Fibroblast of mammary gland (primary cell): ENCODE measurements at regions not wholly inside any gene's neighbourhood (a gene's known extent, or its start where the extent isn't known, plus 50 kb on each side); places are given as distances from the start of the nearest gene placed in this dataset.
"Not testable (repeated sequence)": the region's sequence is repeated elsewhere in the genome, so short reads cannot be mapped to it uniquely, and the experiment has no call there.

Source experiments
- DNase-seq: peaks from one replicate; pipeline ENCODE4 v3.0.0-alpha.2; 2010; ENCODE audit warnings: low read depth
- H3K4me3 ChIP-seq: 2 replicates; pipeline ENCODE4 v1.5.1; 2011; ENCODE audit warnings: low read depth, mild to moderate bottlenecking, low read length, moderate library complexity; ENCODE audit not compliant: control insufficient read depth
- CTCF ChIP-seq: conservative IDR thresholded peaks from 2 replicates; pipeline ENCODE4 v1.5.1; 2011; ENCODE audit warnings: low read depth, low read length, inconsistent platforms; ENCODE audit not compliant: control insufficient read depth, insufficient read depth

DNA sequence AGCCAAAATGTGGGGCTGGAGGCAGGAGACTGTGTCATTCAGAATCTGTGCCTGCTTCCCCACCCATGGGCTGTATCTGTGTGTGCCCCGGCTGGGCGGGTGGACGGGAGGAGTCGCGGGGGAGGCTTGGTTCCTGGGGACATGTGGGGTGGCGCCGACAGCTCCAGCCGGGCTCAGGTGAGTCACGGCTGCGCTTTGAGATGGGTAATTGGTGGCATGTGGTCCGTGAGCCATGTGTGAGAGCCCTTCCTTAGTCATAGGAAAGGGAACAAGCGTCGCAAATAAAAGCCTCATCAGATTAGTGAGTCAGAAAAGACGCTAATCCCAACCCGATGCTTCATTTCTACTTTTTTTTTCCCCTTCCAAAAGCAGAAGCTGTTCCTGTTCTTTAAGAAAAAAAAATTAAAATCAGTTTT, 118.6 kb upstream of the ZNF536 start:
- no peak for TF ChIP-seq CTCF

GRCh38 chr19:30254158-30254557, 118.0 kb upstream of the ZNF536 start:
- no peak for TF ChIP-seq CTCF
- DNase-seq: no peak
- H3K4me3 ChIP-seq: no peak overlapping the region

More for the DNA sequence above, 118.6 kb upstream of the ZNF536 start:
- no peak overlapping the region for H3K4me3 ChIP-seq
- DNase-seq: peak; percentile 5

GRCh38 chr19:30254789-30255188, 117.4 kb upstream of the ZNF536 start:
- no peak for DNase-seq
- no peak for TF ChIP-seq CTCF
- H3K4me3 ChIP-seq: no peak overlapping the region

DNA sequence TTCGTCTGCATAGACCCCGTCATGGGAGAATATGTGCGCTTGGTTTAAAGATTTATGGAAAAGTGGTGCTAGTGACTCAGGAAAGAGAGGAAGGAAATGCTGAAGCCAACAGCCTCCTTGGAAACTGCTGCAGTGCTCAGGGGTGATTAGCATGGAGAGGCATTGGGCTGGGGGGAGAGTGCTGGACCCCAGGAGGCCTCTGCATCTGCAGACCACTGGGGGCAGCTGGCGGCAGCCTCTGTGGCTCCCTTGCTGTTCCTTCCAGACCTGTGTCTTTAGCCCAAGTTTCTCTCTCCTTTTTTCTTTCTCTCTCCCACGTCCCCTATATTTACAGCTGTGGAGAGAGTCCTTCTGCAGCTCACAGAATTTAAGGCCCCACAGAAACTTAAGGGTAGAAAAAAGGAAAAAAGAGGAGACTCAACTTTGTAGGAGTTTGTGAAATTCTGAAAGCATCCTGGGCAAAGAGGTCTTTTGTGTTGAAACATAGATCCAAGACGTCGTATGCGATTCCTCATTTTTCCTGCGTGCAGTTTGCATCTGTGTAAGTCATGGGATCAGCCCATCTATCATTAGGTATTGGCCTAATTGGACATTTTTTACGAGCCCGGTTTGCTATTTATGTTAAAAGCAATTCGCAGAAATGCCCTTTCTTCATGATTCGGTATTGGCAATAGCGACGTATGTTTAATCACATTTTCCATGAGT, 116.2 kb upstream of the ZNF536 start:
- H3K4me3 ChIP-seq: no peak overlapping the region
- no peak for DNase-seq
- TF ChIP-seq CTCF: no peak

GRCh38 chr19:30256496-30256850, 115.7 kb upstream of the ZNF536 start:
- no peak for TF ChIP-seq CTCF
- DNase-seq: no peak
- no peak overlapping the region for H3K4me3 ChIP-seq

DNA sequence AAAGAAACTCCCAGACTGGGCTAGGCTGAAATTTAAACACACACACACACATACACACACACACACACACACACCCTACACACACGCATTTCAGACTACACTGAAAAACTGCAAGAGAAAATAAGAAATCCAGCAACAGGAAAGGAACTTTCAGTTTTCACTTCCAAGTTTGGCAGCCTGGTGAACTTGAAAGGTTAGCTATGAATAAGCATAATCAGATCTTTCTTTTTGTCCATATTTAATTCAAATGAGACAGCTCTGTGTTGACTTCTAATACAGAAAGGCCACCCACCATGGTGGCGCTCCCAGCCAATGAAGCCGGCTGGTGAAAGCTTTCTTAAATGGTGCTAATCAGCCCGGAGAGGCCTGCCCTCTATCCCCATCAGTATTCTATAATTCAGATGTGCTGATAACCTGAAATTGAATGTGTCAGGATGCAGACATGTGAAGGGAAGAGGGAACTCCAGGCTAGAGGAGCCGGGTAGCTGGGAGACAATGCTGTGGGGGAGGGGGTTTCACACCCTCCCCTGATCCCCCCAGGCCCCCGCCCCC, 108.3 kb upstream of the ZNF536 start:
- DNase-seq: no peak
- no peak overlapping the region for H3K4me3 ChIP-seq
- TF ChIP-seq CTCF: no peak

DNA sequence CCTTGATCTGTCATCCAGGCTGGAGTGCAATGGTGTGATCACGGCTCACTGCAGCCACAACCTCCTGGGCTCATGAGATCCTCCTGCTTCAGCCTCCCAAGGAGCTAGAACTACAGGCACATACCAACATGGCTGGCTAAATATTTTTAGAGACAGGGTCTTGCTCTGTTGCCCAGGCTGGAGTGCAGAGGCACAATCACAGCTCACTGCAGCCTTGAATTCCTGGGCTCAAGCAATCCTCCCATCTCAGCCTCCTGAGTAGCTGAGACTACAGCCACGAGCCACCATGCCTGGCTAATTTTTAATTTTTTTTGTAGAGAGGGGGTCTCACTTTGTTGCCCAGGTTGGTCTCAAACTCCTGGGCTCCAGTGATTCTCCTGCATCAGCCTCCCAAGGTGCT, 106.3 kb upstream of the ZNF536 start:
- H3K4me3 ChIP-seq, DNase-seq: not testable (repeated sequence)
